Nephron progenitor cell (in vitro differentiated cells): ENCODE measurements at regions not wholly inside any gene's neighbourhood (a gene's known extent, or its start where the extent isn't known, plus 50 kb on each side); places are given as distances from the start of the nearest gene placed in this dataset.

Experiments used
- DNase-seq: peaks from one replicate; pipeline ENCODE4 v3.0.0; 2021
- H3K27ac Mint-ChIP-seq: 2 replicates; pipeline ENCODE4 v1.8.0; 2021; ENCODE audit warnings: mild to moderate bottlenecking, moderate library complexity, mixed read lengths
- H3K27me3 Mint-ChIP-seq: 2 replicates; pipeline ENCODE4 v1.8.0; 2021; ENCODE audit warnings: mild to moderate bottlenecking, low read depth, mixed read lengths; ENCODE audit not compliant: poor library complexity
- H3K36me3 Mint-ChIP-seq: 2 replicates; pipeline ENCODE4 v1.8.0; 2021; ENCODE audit warnings: low read depth, mixed read lengths
- H3K4me1 Mint-ChIP-seq: 2 replicates; pipeline ENCODE4 v1.8.0; 2021; ENCODE audit warnings: mixed read lengths
- H3K4me3 Mint-ChIP-seq: 2 replicates; pipeline ENCODE4 v1.8.0; 2021; ENCODE audit warnings: mild to moderate bottlenecking, moderate library complexity, mixed read lengths
- H3K9me3 Mint-ChIP-seq: 2 replicates; pipeline ENCODE4 v1.8.0; 2021; ENCODE audit warnings: mild to moderate bottlenecking, moderate library complexity, mixed read lengths
- CTCF ChIP-seq: fragments of 200-600 bp; sonication (generic); IDR thresholded peaks from 2 replicates; pipeline ENCODE4 v1.5.0; 2021; ENCODE audit warnings: antibody characterized with exemption

DNA sequence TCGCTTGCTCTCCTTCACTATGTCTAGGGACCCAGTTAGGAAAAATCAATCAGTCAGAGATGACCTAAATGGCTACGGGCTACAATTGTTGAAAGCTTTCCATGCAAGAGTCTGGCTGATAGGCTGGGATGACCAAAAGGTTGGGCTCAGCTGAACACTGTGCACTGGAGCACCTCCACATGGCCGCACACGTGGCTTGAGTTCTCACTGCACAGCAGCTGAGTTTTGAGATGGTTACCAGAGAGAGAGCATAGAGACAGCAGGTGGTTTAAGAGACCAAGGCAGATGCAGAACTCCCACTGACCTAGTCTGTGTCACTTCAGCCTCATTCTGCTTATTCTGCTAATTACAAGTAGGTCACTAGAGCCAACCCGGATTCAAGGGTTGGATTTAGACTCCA lies 2354.8 kb upstream of the C9orf72 start:
- no peak overlapping the region for H3K27ac Mint-ChIP-seq
- no peak for TF ChIP-seq CTCF
- no peak for DNase-seq
- H3K27me3 Mint-ChIP-seq: no peaks in the 10 kb centered on the region
- H3K4me1 Mint-ChIP-seq: no peaks in the 10 kb centered on the region
- H3K9me3 Mint-ChIP-seq: no peaks in the 10 kb centered on the region
- no peaks in the 10 kb centered on the region for H3K36me3 Mint-ChIP-seq
- no peak overlapping the region for H3K4me3 Mint-ChIP-seq

DNA sequence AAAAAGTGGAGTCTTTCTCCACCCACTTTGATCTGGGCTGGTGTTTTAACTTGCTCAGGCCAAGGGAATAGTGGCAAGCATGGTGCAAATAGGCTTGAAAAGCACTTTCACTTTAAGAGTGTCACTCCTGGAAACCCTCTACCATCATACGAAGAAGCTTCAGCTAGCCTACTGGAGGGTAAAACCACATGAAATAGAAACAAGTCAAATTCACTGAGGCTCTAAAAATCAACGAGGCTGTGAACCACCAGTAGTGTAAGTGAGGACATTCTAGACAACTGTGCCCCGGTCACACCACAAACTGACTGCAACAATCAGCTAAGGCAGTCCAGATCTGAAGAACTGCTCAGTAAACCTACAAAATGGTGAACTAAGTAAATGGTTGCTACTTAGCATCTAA lies 2366.3 kb upstream of the C9orf72 start:
- DNase-seq: no peak
- Mint-ChIP-seq H3K9me3 (peaks cover 35% of the 10 kb centered on the region), H3K36me3 (no peaks in the 10 kb centered on the region), H3K4me1 (no peaks in the 10 kb centered on the region), H3K27me3 (peaks cover 3% of the 10 kb centered on the region), H3K27ac (no peak overlapping the region), H3K4me3 (no peak overlapping the region)
- TF ChIP-seq CTCF: no peak

DNA sequence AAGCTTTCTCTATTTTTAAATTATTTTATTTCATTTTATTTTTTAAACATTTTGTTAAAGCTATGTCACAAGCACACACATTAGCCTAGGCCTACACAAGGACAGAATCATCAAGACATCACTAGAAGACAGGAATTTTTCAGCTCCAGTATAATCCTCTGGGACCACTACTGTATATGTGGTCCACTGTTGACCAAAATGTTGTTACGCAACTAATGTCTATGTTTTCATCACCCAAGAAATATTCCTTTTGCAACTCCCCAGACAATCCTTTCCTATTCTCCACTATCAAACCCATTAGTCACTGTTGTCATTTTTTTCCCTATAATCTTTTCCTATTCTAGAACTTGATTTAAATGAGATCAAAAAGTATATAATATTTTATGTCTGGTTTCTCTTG lies 2371.7 kb upstream of the C9orf72 start:
- no peak for TF ChIP-seq CTCF
- Mint-ChIP-seq H3K27ac (no peak overlapping the region), H3K4me1 (no peaks in the 10 kb centered on the region), H3K27me3 (peaks cover 4% of the 10 kb centered on the region), H3K4me3 (no peak overlapping the region), H3K36me3 (no peaks in the 10 kb centered on the region), H3K9me3 (no peaks in the 10 kb centered on the region)
- no peak for DNase-seq

DNA sequence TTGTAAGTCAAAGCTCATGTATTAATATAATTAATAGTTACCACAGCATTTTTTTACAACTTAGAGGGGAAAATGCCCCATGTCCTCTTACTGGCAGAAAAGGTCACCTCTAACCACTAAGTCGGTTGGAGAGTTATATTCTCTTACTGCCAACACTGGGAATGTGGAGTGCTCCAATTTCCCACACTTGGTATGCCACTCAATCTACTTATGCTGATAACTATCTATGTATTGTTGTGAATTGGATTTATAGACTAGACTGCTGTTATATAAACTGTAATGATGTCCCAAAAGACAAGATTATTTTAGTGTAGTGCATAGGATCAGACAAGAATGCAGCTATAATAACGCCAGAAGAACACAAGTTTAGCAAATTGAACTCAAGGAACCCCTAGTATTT lies 2385.2 kb upstream of the C9orf72 start:
- H3K27ac Mint-ChIP-seq: no peak overlapping the region
- TF ChIP-seq CTCF: no peak
- H3K9me3 Mint-ChIP-seq: peaks cover 7% of the 10 kb centered on the region
- H3K4me1 Mint-ChIP-seq: peaks cover 5% of the 10 kb centered on the region
- H3K27me3 Mint-ChIP-seq: no peaks in the 10 kb centered on the region
- no peak overlapping the region for H3K4me3 Mint-ChIP-seq
- DNase-seq: no peak
- H3K36me3 Mint-ChIP-seq: no peaks in the 10 kb centered on the region

GRCh38 chr9:29965834-29966233 lies 2392.6 kb upstream of the C9orf72 start:
- TF ChIP-seq CTCF: no peak
- Mint-ChIP-seq H3K4me1 (no peaks in the 10 kb centered on the region), H3K9me3 (no peaks in the 10 kb centered on the region), H3K27ac (no peak overlapping the region), H3K36me3 (no peaks in the 10 kb centered on the region), H3K27me3 (no peaks in the 10 kb centered on the region), H3K4me3 (no peak overlapping the region)
- no peak for DNase-seq

DNA sequence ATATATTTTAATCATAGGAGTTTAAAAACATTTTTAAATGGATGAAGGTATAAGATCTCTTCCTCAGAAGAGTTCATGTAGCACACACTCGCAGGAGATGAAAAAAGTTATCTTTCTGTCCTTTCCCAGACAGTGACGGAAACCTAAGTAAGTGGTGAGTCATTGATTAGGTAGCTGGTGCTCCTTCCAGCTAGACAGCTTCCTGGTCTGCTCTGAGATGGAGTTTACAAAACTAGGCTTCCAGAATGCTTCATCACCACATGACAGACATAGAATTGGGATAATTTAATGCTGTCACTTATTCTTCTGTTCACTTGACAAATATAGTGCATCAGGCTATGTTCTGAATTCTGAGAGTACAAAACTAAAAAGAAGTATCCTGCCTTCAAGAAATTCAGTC lies 2393.0 kb upstream of the C9orf72 start:
- Mint-ChIP-seq H3K9me3 (no peaks in the 10 kb centered on the region), H3K4me1 (no peaks in the 10 kb centered on the region), H3K27ac (no peak overlapping the region), H3K4me3 (no peak overlapping the region), H3K27me3 (no peaks in the 10 kb centered on the region), H3K36me3 (no peaks in the 10 kb centered on the region)
- TF ChIP-seq CTCF: no peak
- no peak for DNase-seq
